ENCODE measurements at regions not wholly inside any gene's neighbourhood (a gene's known extent, or its start where the extent isn't known, plus 50 kb on each side); places are given as distances from the start of the nearest gene placed in this dataset.
"Not testable (repeated sequence)": the region's sequence is repeated elsewhere in the genome, so short reads cannot be mapped to it uniquely, and the experiment has no call there.

GRCh38 chrX:96483647-96484160 is 200.9 kb upstream of the DIAPH2 start:
- no TSS peak for BruUV-seq (replicated peaks)
- intact Hi-C loops (cut with micrococcal nuclease; ENCODE audit: unreplicated experiment), result no loop called here
- Histone ChIP-seq H3K27ac (ENCODE audit: low read length) (no peak overlapping the region), H3K4me3 (ENCODE audit: low read depth in 2 of 2, low read length in 2 of 2) (no peak overlapping the region), H3K36me3 (ENCODE audit: control insufficient read depth, insufficient read depth, low read length) (no peaks in the 10 kb centered on the region), H3K27me3 (ENCODE audit: control insufficient read depth, insufficient read depth, low read length) (no peaks in the 10 kb centered on the region), H3K9me3 (ENCODE audit: control insufficient read depth, insufficient read depth, low read depth, low read length) (no peaks in the 10 kb centered on the region), H3K4me1 (ENCODE audit: control insufficient read depth, insufficient read depth, low read length) (no peaks in the 10 kb centered on the region)
- CTCF ChIA-PET, result no interaction called here
- in situ Hi-C loops (cut with HindIII; ENCODE audit: low pct_unique_long_range_greater_than_20kb, low sequenced_read_pairs), result no loop called here
- TF ChIP-seq TCF7L2 (IDR thresholded peaks at IDR 0.05; ENCODE audit: low read depth, low read length) (no peak), SIN3A (IDR thresholded peaks at IDR 0.05; ENCODE audit: borderline replicate concordance, insufficient read depth, low read depth, low read length) (no peak), POLR2AphosphoS5 (IDR thresholded peaks at IDR 0.05; ENCODE audit: low read depth, low read length) (no peak), CTCF (IDR thresholded peaks at IDR 0.05) (no peak)
- TF ChIP-seq, protein P1, sequence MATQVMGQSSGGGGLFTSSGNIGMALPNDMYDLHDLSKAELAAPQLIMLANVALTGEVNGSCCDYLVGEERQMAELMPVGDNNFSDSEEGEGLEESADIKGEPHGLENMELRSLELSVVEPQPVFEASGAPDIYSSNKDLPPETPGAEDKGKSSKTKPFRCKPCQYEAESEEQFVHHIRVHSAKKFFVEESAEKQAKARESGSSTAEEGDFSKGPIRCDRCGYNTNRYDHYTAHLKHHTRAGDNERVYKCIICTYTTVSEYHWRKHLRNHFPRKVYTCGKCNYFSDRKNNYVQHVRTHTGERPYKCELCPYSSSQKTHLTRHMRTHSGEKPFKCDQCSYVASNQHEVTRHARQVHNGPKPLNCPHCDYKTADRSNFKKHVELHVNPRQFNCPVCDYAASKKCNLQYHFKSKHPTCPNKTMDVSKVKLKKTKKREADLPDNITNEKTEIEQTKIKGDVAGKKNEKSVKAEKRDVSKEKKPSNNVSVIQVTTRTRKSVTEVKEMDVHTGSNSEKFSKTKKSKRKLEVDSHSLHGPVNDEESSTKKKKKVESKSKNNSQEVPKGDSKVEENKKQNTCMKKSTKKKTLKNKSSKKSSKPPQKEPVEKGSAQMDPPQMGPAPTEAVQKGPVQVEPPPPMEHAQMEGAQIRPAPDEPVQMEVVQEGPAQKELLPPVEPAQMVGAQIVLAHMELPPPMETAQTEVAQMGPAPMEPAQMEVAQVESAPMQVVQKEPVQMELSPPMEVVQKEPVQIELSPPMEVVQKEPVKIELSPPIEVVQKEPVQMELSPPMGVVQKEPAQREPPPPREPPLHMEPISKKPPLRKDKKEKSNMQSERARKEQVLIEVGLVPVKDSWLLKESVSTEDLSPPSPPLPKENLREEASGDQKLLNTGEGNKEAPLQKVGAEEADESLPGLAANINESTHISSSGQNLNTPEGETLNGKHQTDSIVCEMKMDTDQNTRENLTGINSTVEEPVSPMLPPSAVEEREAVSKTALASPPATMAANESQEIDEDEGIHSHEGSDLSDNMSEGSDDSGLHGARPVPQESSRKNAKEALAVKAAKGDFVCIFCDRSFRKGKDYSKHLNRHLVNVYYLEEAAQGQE (IDR thresholded peaks at IDR 0.05; ENCODE audit: insufficient read depth in 1 of 2, low read depth in 2 of 2, low read length in 1 of 2), result no peak
- ATAC-seq (no peak), DNase-seq (ENCODE audit: low read depth, low spot score) (no peak)
- POLR2A ChIA-PET, result no interaction called here

GRCh38 chrX:96486687-96487086 is 198.0 kb upstream of the DIAPH2 start:
- H3K9me3 ChIP-seq (ENCODE audit: control insufficient read depth, insufficient read depth, low read depth, low read length); POLR2A ChIA-PET; BruUV-seq (replicated peaks); CTCF ChIA-PET; H3K27me3 ChIP-seq (ENCODE audit: control insufficient read depth, insufficient read depth, low read length); H3K27ac ChIP-seq (ENCODE audit: low read length); H3K36me3 ChIP-seq (ENCODE audit: control insufficient read depth, insufficient read depth, low read length); H3K4me1 ChIP-seq (ENCODE audit: control insufficient read depth, insufficient read depth, low read length); H3K4me3 ChIP-seq (ENCODE audit: low read depth in 2 of 2, low read length in 2 of 2); intact Hi-C loops (cut with micrococcal nuclease; ENCODE audit: unreplicated experiment); in situ Hi-C loops (cut with HindIII; ENCODE audit: low pct_unique_long_range_greater_than_20kb, low sequenced_read_pairs); ATAC-seq; DNase-seq (ENCODE audit: low read depth, low spot score): not testable (repeated sequence)

- no peak for TF ChIP-seq CTCF (IDR thresholded peaks at IDR 0.05)
- no peak for TF ChIP-seq SIN3A (IDR thresholded peaks at IDR 0.05; ENCODE audit: borderline replicate concordance, insufficient read depth, low read depth, low read length)
- TF ChIP-seq, protein P1 (IDR thresholded peaks at IDR 0.05; ENCODE audit: insufficient read depth in 1 of 2, low read depth in 2 of 2, low read length in 1 of 2), result no peak
- TF ChIP-seq POLR2AphosphoS5 (IDR thresholded peaks at IDR 0.05; ENCODE audit: low read depth, low read length), result no peak
- TF ChIP-seq TCF7L2 (IDR thresholded peaks at IDR 0.05; ENCODE audit: low read depth, low read length), result no peak
- DNase-seq (ENCODE audit: low read depth, low spot score) (no peak), ATAC-seq (no peak)
- ChIA-PET POLR2A (no interaction called here), CTCF (no interaction called here)
- in situ Hi-C loops (cut with HindIII; ENCODE audit: low pct_unique_long_range_greater_than_20kb, low sequenced_read_pairs), result no loop called here
- H3K4me1 ChIP-seq (ENCODE audit: control insufficient read depth, insufficient read depth, low read length), result no peaks in the 10 kb centered on the region
- no peaks in the 10 kb centered on the region for H3K36me3 ChIP-seq (ENCODE audit: control insufficient read depth, insufficient read depth, low read length)
- H3K9me3 ChIP-seq (ENCODE audit: control insufficient read depth, insufficient read depth, low read depth, low read length), result no peaks in the 10 kb centered on the region
- no peak overlapping the region for H3K4me3 ChIP-seq (ENCODE audit: low read depth in 2 of 2, low read length in 2 of 2)
- no peak overlapping the region for H3K27ac ChIP-seq (ENCODE audit: low read length)
- BruUV-seq (replicated peaks), result no TSS peak
- no peaks in the 10 kb centered on the region for H3K27me3 ChIP-seq (ENCODE audit: control insufficient read depth, insufficient read depth, low read length)
- intact Hi-C loops (cut with micrococcal nuclease; ENCODE audit: unreplicated experiment), result no loop called here
These were observed 182.1 kb upstream of the DIAPH2 start for GRCh38 chrX:96502507-96502906.

DNA sequence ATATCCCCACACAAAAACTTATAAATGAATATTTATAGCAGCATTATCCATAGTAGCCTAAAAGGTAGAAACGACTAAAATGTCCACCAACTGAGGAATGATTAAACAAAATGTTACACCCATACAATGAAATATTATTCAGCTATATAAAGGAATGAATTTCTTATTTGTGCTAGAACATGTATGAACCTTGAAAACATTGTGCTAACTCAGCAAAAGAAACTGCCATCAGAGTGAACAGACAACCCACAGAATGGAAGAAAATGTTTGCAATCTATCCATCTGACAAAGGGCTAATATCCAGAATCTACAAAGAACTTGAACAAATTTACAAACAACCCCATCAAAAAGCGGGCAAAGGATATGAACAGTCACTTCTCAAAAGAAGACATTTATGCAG is 155.3 kb upstream of the DIAPH2 start:
- BruUV-seq (replicated peaks); POLR2A ChIA-PET; H3K36me3 ChIP-seq (ENCODE audit: control insufficient read depth, insufficient read depth, low read length); H3K27me3 ChIP-seq (ENCODE audit: control insufficient read depth, insufficient read depth, low read length); intact Hi-C loops (cut with micrococcal nuclease; ENCODE audit: unreplicated experiment); H3K4me3 ChIP-seq (ENCODE audit: low read depth in 2 of 2, low read length in 2 of 2); H3K27ac ChIP-seq (ENCODE audit: low read length); in situ Hi-C loops (cut with HindIII; ENCODE audit: low pct_unique_long_range_greater_than_20kb, low sequenced_read_pairs); ATAC-seq; CTCF ChIA-PET; DNase-seq (ENCODE audit: low read depth, low spot score); H3K9me3 ChIP-seq (ENCODE audit: control insufficient read depth, insufficient read depth, low read depth, low read length); H3K4me1 ChIP-seq (ENCODE audit: control insufficient read depth, insufficient read depth, low read length): not testable (repeated sequence)

Measured in Panc1 (cell line).